Tibial nerve (tissue), 4 donors: ENCODE measurements at regions not wholly inside any gene's neighbourhood (a gene's known extent, or its start where the extent isn't known, plus 50 kb on each side); places are given as distances from the start of the nearest gene placed in this dataset.

ENCODE experiments used
- CTCF ChIP-seq, 5 experiments: fragments of 200-600 bp in 3 of 5; fragments of 450-650 bp in 2 of 5; sonication (generic) in 3 of 5; IDR thresholded peaks; one replicate each; pipeline ENCODE4 v1.5.1; 2016 to 2019; ENCODE audit warnings: antibody characterized with exemption in 5 of 5, mild to moderate bottlenecking in 3 of 5, moderate library complexity in 2 of 5
- EP300 ChIP-seq, 2 donors: sonication (generic); formaldehyde crosslinking; IDR thresholded peaks; one replicate each; pipeline ENCODE4 v1.6.1; 2017; ENCODE audit warnings: antibody characterized with exemption in 2 of 2, mild to moderate bottlenecking in 1 of 2
- POLR2A ChIP-seq, 2 donors: fragments of 450-650 bp; IDR thresholded peaks; one replicate each; pipeline ENCODE4 v1.6.1; 2017; ENCODE audit warnings: antibody characterized with exemption in 2 of 2, mild to moderate bottlenecking in 2 of 2, moderate library complexity in 2 of 2

DNA sequence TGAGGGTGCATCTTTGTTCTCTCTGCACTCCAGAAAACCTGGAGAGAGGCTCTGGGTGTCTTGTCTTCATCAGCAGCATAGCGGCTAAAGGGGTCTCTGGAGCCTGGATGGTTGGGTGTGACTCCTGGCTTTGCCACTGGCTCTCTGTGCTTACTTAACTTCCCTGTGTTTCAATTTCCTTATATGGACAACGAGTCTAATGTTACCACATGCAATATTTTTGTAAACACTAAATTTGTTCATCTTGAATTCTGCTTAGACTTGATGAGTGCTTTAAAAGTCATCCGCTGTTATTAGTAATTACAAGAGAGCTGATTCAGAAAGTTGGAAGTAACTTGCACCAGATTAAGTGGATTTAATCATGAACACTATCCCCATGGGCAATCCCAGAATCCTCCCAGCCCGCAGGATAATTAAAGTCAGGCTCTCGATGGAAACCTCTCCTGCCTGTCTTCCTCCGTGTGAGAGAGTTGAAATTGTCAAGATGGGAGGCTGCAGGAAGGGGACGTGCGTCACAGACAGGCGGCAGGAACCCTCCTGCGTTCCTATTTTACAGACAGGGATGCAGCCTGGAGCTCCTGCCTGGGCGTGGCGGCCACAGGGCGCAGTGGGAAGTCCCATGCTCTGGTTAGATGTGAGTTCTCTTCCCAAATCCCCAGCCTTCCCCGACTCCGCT lies 201.2 kb downstream of the TTC8 start:
- TF ChIP-seq CTCF (IDR thresholded peaks at IDR 0.05) = no peak
- no peak for TF ChIP-seq POLR2A (IDR thresholded peaks at IDR 0.05)
- TF ChIP-seq EP300 (IDR thresholded peaks at IDR 0.05) = no peak
